ENCODE measurements at regions not wholly inside any gene's neighbourhood (a gene's known extent, or its start where the extent isn't known, plus 50 kb on each side); places are given as distances from the start of the nearest gene placed in this dataset.

- Histone ChIP-seq H3K27ac (ENCODE audit: low read depth, low read length) (no peak overlapping the region), H3K4me2 (ENCODE audit: low read depth, low read length, poor library complexity, severe bottlenecking) (no peak overlapping the region)
- TF ChIP-seq EZH2phosphoT487 (conservative IDR thresholded peaks at IDR 0.05; ENCODE audit: low read length): no peak
- TF ChIP-seq CTCF (IDR thresholded peaks at IDR 0.05; ENCODE audit: insufficient read depth, low read length, poor library complexity, severe bottlenecking): no peak
Observed at GRCh38 chr2:204315236-204315662, 230.0 kb upstream of the PARD3B start.

GRCh38 chr2:204317640-204318039 lies 227.6 kb upstream of the PARD3B start:
- TF ChIP-seq EZH2phosphoT487 (conservative IDR thresholded peaks at IDR 0.05; ENCODE audit: low read length): no peak
- TF ChIP-seq CTCF (IDR thresholded peaks at IDR 0.05; ENCODE audit: insufficient read depth, low read length, poor library complexity, severe bottlenecking): no peak
- H3K27me3 ChIP-seq (ENCODE audit: low read length): no peaks in the 10 kb centered on the region

More at GRCh38 chr2:204315236-204315662, 230.0 kb upstream of the PARD3B start:
- no peaks in the 10 kb centered on the region for H3K9me2 ChIP-seq (replicated peaks; ENCODE audit: insufficient read depth, low read length)
- H3K9me3 ChIP-seq (ENCODE audit: insufficient read depth, low read length): no peaks in the 10 kb centered on the region
- no peak overlapping the region for H2AFZ ChIP-seq (ENCODE audit: low read depth, low read length, severe bottlenecking)
- H3K27me3 ChIP-seq (ENCODE audit: low read length): no peaks in the 10 kb centered on the region
- no peaks in the 10 kb centered on the region for H4K20me1 ChIP-seq (ENCODE audit: low read depth, low read length)
- no peak overlapping the region for H3K9ac ChIP-seq (ENCODE audit: low read length)
- H3K79me2 ChIP-seq (ENCODE audit: insufficient read depth, low read length): no peaks in the 10 kb centered on the region
- no peaks in the 10 kb centered on the region for H3K36me3 ChIP-seq (ENCODE audit: low read length)
- H3K4me3 ChIP-seq (ENCODE audit: insufficient read depth, low read length, poor library complexity, severe bottlenecking): no peak overlapping the region
- H3F3A ChIP-seq (ENCODE audit: insufficient read depth): no peaks in the 10 kb centered on the region

GRCh38 chr2:204321027-204321800 lies 224.1 kb upstream of the PARD3B start:
- no peaks in the 10 kb centered on the region for H3F3A ChIP-seq (ENCODE audit: insufficient read depth)
- H2AFZ ChIP-seq (ENCODE audit: low read depth, low read length, severe bottlenecking): no peak overlapping the region
- no peaks in the 10 kb centered on the region for H3K9me2 ChIP-seq (replicated peaks; ENCODE audit: insufficient read depth, low read length)
- TF ChIP-seq EZH2phosphoT487 (conservative IDR thresholded peaks at IDR 0.05; ENCODE audit: low read length): no peak
- no peak for TF ChIP-seq CTCF (IDR thresholded peaks at IDR 0.05; ENCODE audit: insufficient read depth, low read length, poor library complexity, severe bottlenecking)
- H3K36me3 ChIP-seq (ENCODE audit: low read length): no peaks in the 10 kb centered on the region
- no peak overlapping the region for H3K4me3 ChIP-seq (ENCODE audit: insufficient read depth, low read length, poor library complexity, severe bottlenecking)
- H3K9ac ChIP-seq (ENCODE audit: low read length): no peak overlapping the region
- H4K20me1 ChIP-seq (ENCODE audit: low read depth, low read length): no peaks in the 10 kb centered on the region
- H3K4me2 ChIP-seq (ENCODE audit: low read depth, low read length, poor library complexity, severe bottlenecking): no peak overlapping the region
- no peaks in the 10 kb centered on the region for H3K27me3 ChIP-seq (ENCODE audit: low read length)
- H3K9me3 ChIP-seq (ENCODE audit: insufficient read depth, low read length): no peaks in the 10 kb centered on the region
- H3K27ac ChIP-seq (ENCODE audit: low read depth, low read length): no peak overlapping the region
- no peaks in the 10 kb centered on the region for H3K79me2 ChIP-seq (ENCODE audit: insufficient read depth, low read length)

More at GRCh38 chr2:204317640-204318039, 227.6 kb upstream of the PARD3B start:
- Histone ChIP-seq H4K20me1 (ENCODE audit: low read depth, low read length) (no peaks in the 10 kb centered on the region), H3K9me3 (ENCODE audit: insufficient read depth, low read length) (no peaks in the 10 kb centered on the region), H3K4me3 (ENCODE audit: insufficient read depth, low read length, poor library complexity, severe bottlenecking) (no peak overlapping the region), H3K79me2 (ENCODE audit: insufficient read depth, low read length) (no peaks in the 10 kb centered on the region), H3K27ac (ENCODE audit: low read depth, low read length) (no peak overlapping the region), H3F3A (ENCODE audit: insufficient read depth) (no peaks in the 10 kb centered on the region), H3K36me3 (ENCODE audit: low read length) (no peaks in the 10 kb centered on the region), H2AFZ (ENCODE audit: low read depth, low read length, severe bottlenecking) (no peak overlapping the region), H3K9me2 (replicated peaks; ENCODE audit: insufficient read depth, low read length) (no peaks in the 10 kb centered on the region), H3K4me2 (ENCODE audit: low read depth, low read length, poor library complexity, severe bottlenecking) (no peak overlapping the region), H3K9ac (ENCODE audit: low read length) (no peak overlapping the region)
